Panc1 (cell line): ENCODE measurements at regions not wholly inside any gene's neighbourhood (a gene's known extent, or its start where the extent isn't known, plus 50 kb on each side); places are given as distances from the start of the nearest gene placed in this dataset.

ENCODE experiments used
- ATAC-seq: fragments of 200-7000 bp; cut with Tn5 transposase; 2 replicates; pipeline ENCODE4 v1.9.1; 2020; ENCODE audit warnings: mild to moderate bottlenecking, moderate library complexity
- BruUV-seq: library from RNA; stranded (reverse); fragments of 400-500 nt; replicated peaks from 2 replicates; lab custom pipeline; 2021; lab: Mats Ljungman, UMichigan
- CTCF ChIA-PET: fragments of 300-600 bp; sonication (Branson Sonifier 250); formaldehyde crosslinking; loops from one replicate; lab custom pipeline; 2022; ENCODE audit warnings: antibody characterized with exemption; lab: Charles Lee
- POLR2A ChIA-PET: fragments of 300-600 bp; sonication (Branson Sonifier 250); formaldehyde crosslinking; loops from one replicate; lab custom pipeline; 2022; ENCODE audit warnings: antibody characterized with exemption; lab: Charles Lee
- DNase-seq: peaks from one replicate; pipeline ENCODE4 v3.0.0-alpha.2; 2010; ENCODE audit warnings: low read depth, low spot score
- H3K27ac ChIP-seq: 2 replicates; pipeline ENCODE4 v1.5.1; 2011; ENCODE audit warnings: mild to moderate bottlenecking, low read length, inconsistent platforms
- H3K27me3 ChIP-seq: fragments of 200-500 bp; sonication (Bioruptor generic); 2 replicates; pipeline ENCODE4 v1.6.0; 2014; ENCODE audit warnings: low read length, inconsistent platforms; ENCODE audit not compliant: control insufficient read depth, insufficient read depth
- H3K36me3 ChIP-seq: fragments of 200-500 bp; sonication (Bioruptor generic); 2 replicates; pipeline ENCODE4 v1.5.1; 2014; ENCODE audit warnings: inconsistent platforms, mild to moderate bottlenecking, low read length, moderate library complexity; ENCODE audit not compliant: control insufficient read depth, insufficient read depth
- H3K4me1 ChIP-seq: 2 replicates; pipeline ENCODE4 v1.5.1; 2011; ENCODE audit warnings: inconsistent platforms, mild to moderate bottlenecking, low read length, moderate library complexity; ENCODE audit not compliant: control insufficient read depth, insufficient read depth
- H3K4me3 ChIP-seq, 2 experiments: 2 replicates each; pipeline ENCODE4 v1.5.1; 2011 to 2012; ENCODE audit warnings: low read depth in 2 of 2, low read length in 2 of 2, mild to moderate bottlenecking in 2 of 2, inconsistent platforms in 1 of 2, moderate library complexity in 1 of 2
- H3K9me3 ChIP-seq: fragments of 200-500 bp; sonication (Bioruptor generic); 2 replicates; pipeline ENCODE4 v1.5.1; 2014; ENCODE audit warnings: low read depth, mild to moderate bottlenecking, inconsistent platforms, low read length, moderate library complexity; ENCODE audit not compliant: control insufficient read depth, insufficient read depth
- POLR2AphosphoS5 ChIP-seq: IDR thresholded peaks from 2 replicates; pipeline ENCODE4 v1.6.1; 2012; ENCODE audit warnings: mild to moderate bottlenecking, low read depth, low read length, moderate library complexity
- SIN3A ChIP-seq: IDR thresholded peaks from 2 replicates; pipeline ENCODE4 v1.6.1; 2012; ENCODE audit warnings: low read depth, mild to moderate bottlenecking, low read length, moderate library complexity, borderline replicate concordance; ENCODE audit not compliant: insufficient read depth
- TCF7L2 ChIP-seq: IDR thresholded peaks from 2 replicates; pipeline ENCODE4 v1.6.1; 2011; ENCODE audit warnings: mild to moderate bottlenecking, low read depth, low read length, inconsistent platforms
- in situ Hi-C: cut with HindIII; loops from 2 replicates; pipeline ENCODE4 v1.10.0; 2016; ENCODE audit warnings: low sequenced_read_pairs, low pct_unique_long_range_greater_than_20kb
- intact Hi-C: fragments of 100-400 bp; cut with micrococcal nuclease; formaldehyde crosslinking; loops from one replicate; pipeline ENCODE4 v1.10.0; 2022; ENCODE audit not compliant: unreplicated experiment
- TF ChIP-seq, protein P1 (sequence below), 2 experiments: IDR thresholded peaks; 2 replicates each; pipeline ENCODE4 v1.6.1; 2011 to 2012; ENCODE audit warnings: low read depth in 2 of 2, control low read depth in 1 of 2, low read length in 1 of 2, mild to moderate bottlenecking in 1 of 2, moderate library complexity in 1 of 2; ENCODE audit not compliant: insufficient read depth in 1 of 2
- TF ChIP-seq, protein P2 (sequence below): fragments of 450-650 bp; IDR thresholded peaks from 2 replicates; pipeline ENCODE4 v1.5.1; 2017; ENCODE audit warnings: mild to moderate bottlenecking

DNA sequence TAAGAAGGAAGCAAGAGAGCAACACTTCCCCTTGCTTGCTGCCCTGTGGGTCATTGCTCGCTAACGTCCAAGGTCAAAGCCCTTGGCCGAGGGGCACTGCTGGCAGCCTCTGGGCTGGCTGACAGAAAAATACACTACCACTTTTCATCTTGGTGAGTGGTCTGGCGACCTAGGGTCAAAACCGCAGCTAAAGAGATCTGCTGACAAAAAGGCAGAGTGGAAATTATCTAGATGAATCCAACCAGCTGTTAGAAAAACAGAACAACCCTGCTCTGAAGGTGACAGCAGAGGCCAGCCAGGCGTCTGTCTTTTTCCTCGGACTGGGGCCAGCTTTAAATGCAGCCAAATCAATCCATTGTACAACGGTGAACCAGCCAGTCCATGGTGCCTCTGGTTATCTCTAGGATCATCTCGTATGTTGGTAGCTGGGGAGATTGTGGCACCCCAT, 92.6 kb downstream of the CD8B2 start:
- Histone ChIP-seq H3K27me3 (peaks cover 7% of the 10 kb centered on the region; the same call in 1 of the 2 replicates), H3K4me3 (no peak overlapping the region), H3K9me3 (no peaks in the 10 kb centered on the region), H3K27ac (no peak overlapping the region), H3K4me1 (peaks cover 3% of the 10 kb centered on the region; the same call in 1 of the 2 replicates), H3K36me3 (no peaks in the 10 kb centered on the region)
- in situ Hi-C loops (no loop called here), intact Hi-C loops (loop anchor here (5.0 kb wide), 1 partner anchor 477 kb away; no protein-coding TSS in a partner anchor)
- ChIA-PET POLR2A (no interaction called here), CTCF (no interaction called here)
- no TSS peak for BruUV-seq
- ATAC-seq: no peak
- TF ChIP-seq, protein P1, sequence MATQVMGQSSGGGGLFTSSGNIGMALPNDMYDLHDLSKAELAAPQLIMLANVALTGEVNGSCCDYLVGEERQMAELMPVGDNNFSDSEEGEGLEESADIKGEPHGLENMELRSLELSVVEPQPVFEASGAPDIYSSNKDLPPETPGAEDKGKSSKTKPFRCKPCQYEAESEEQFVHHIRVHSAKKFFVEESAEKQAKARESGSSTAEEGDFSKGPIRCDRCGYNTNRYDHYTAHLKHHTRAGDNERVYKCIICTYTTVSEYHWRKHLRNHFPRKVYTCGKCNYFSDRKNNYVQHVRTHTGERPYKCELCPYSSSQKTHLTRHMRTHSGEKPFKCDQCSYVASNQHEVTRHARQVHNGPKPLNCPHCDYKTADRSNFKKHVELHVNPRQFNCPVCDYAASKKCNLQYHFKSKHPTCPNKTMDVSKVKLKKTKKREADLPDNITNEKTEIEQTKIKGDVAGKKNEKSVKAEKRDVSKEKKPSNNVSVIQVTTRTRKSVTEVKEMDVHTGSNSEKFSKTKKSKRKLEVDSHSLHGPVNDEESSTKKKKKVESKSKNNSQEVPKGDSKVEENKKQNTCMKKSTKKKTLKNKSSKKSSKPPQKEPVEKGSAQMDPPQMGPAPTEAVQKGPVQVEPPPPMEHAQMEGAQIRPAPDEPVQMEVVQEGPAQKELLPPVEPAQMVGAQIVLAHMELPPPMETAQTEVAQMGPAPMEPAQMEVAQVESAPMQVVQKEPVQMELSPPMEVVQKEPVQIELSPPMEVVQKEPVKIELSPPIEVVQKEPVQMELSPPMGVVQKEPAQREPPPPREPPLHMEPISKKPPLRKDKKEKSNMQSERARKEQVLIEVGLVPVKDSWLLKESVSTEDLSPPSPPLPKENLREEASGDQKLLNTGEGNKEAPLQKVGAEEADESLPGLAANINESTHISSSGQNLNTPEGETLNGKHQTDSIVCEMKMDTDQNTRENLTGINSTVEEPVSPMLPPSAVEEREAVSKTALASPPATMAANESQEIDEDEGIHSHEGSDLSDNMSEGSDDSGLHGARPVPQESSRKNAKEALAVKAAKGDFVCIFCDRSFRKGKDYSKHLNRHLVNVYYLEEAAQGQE (IDR thresholded peaks at IDR 0.05; ENCODE audit: insufficient read depth in 1 of 2, low read depth in 2 of 2, low read length in 1 of 2): no peak
- TF ChIP-seq, protein P2, sequence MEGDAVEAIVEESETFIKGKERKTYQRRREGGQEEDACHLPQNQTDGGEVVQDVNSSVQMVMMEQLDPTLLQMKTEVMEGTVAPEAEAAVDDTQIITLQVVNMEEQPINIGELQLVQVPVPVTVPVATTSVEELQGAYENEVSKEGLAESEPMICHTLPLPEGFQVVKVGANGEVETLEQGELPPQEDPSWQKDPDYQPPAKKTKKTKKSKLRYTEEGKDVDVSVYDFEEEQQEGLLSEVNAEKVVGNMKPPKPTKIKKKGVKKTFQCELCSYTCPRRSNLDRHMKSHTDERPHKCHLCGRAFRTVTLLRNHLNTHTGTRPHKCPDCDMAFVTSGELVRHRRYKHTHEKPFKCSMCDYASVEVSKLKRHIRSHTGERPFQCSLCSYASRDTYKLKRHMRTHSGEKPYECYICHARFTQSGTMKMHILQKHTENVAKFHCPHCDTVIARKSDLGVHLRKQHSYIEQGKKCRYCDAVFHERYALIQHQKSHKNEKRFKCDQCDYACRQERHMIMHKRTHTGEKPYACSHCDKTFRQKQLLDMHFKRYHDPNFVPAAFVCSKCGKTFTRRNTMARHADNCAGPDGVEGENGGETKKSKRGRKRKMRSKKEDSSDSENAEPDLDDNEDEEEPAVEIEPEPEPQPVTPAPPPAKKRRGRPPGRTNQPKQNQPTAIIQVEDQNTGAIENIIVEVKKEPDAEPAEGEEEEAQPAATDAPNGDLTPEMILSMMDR: no peak
- TF ChIP-seq TCF7L2: no peak
- no peak for TF ChIP-seq POLR2AphosphoS5
- TF ChIP-seq SIN3A: no peak
- no peak for DNase-seq

DNA sequence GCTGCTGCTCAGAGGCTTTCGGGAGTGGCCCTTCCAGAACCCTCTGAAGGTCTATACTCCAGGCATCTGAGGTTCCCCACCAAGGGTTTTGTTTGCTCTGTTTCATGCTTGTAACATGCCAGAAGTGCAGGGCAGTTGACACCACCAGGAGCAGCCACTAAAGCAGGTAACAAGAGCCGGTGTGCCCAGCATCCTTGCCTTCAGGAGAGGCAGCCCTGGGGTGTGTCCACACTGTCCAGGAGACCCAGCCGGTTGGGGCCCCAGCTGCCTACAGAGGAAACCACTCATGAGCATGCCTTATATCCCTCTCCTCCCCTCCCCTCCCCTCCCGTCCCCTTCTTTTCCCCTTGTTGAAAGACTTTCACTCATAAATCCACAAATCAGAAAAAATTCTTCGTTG, 93.1 kb downstream of the CD8B2 start:
- Histone ChIP-seq H3K4me1 (peaks cover 3% of the 10 kb centered on the region; the same call in 1 of the 2 replicates), H3K36me3 (no peaks in the 10 kb centered on the region), H3K27ac (no peak overlapping the region), H3K9me3 (no peaks in the 10 kb centered on the region), H3K4me3 (no peak overlapping the region), H3K27me3 (peaks cover 7% of the 10 kb centered on the region; the same call in 1 of the 2 replicates)
- DNase-seq (no peak), ATAC-seq (no peak)
- in situ Hi-C loops (no loop called here), intact Hi-C loops (loop anchor here (5.0 kb wide), 1 partner anchor 478 kb away; no protein-coding TSS in a partner anchor)
- POLR2A ChIA-PET: no interaction called here
- CTCF ChIA-PET: no interaction called here
- TF ChIP-seq, protein P2: no peak
- TF ChIP-seq TCF7L2 (no peak), SIN3A (no peak), POLR2AphosphoS5 (no peak)
- TF ChIP-seq, protein P1 (IDR thresholded peaks at IDR 0.05; ENCODE audit: insufficient read depth in 1 of 2, low read depth in 2 of 2, low read length in 1 of 2): no peak
- no TSS peak for BruUV-seq
